LHCN-M2 (cell line): ENCODE measurements at regions not wholly inside any gene's neighbourhood (a gene's known extent, or its start where the extent isn't known, plus 50 kb on each side); places are given as distances from the start of the nearest gene placed in this dataset.
"Not testable (repeated sequence)": the region's sequence is repeated elsewhere in the genome, so short reads cannot be mapped to it uniquely, and the experiment has no call there.

Experiments
- DNase-seq: peaks from one replicate; pipeline ENCODE4 v3.0.0-alpha.2; 2012; ENCODE audit warnings: low read depth

GRCh38 chr6:141504318-141504717 lies 628.4 kb upstream of the GJE1 start:
- not testable (repeated sequence) for DNase-seq

GRCh38 chr6:141501616-141502015 lies 631.1 kb upstream of the GJE1 start:
- DNase-seq: no peak

- DNase-seq: peak; percentile 32
Observed at GRCh38 chr6:141498977-141499376, 633.7 kb upstream of the GJE1 start.

- no peak for DNase-seq
Observed at GRCh38 chr6:141492521-141493284, 640.0 kb upstream of the GJE1 start.

GRCh38 chr6:141491684-141492083 lies 641.0 kb upstream of the GJE1 start:
- DNase-seq: no peak

- DNase-seq: no peak
Observed at GRCh38 chr6:141490982-141491381, 641.7 kb upstream of the GJE1 start.

GRCh38 chr6:141488488-141488887 lies 644.2 kb upstream of the GJE1 start:
- DNase-seq: peak; percentile 44

GRCh38 chr6:141486942-141487341 lies 645.8 kb upstream of the GJE1 start:
- no peak for DNase-seq

- DNase-seq: peak; percentile 45
Observed at GRCh38 chr6:141484711-141485110, 648.0 kb upstream of the GJE1 start.

- peak; percentile 96 for DNase-seq
Observed at GRCh38 chr6:141483598-141484061, 649.1 kb upstream of the GJE1 start.

- peak; percentile 71 for DNase-seq
Observed at GRCh38 chr6:141482796-141483597, 649.7 kb upstream of the GJE1 start.

- DNase-seq: no peak
Observed at GRCh38 chr6:141475259-141475658, 657.5 kb upstream of the GJE1 start.

GRCh38 chr6:141472162-141472928 lies 660.4 kb upstream of the GJE1 start:
- no peak for DNase-seq

- DNase-seq: no peak
Observed at GRCh38 chr6:141470810-141471209, 661.9 kb upstream of the GJE1 start.

- no peak for DNase-seq
Observed at GRCh38 chr6:141467881-141468280, 664.8 kb upstream of the GJE1 start.

- DNase-seq: no peak
Observed at GRCh38 chr6:141467041-141467440, 665.7 kb upstream of the GJE1 start.

GRCh38 chr6:141464896-141465295 lies 667.8 kb upstream of the GJE1 start:
- no peak for DNase-seq

- peak; percentile 95 for DNase-seq
Observed at GRCh38 chr6:141464490-141464889, 668.2 kb upstream of the GJE1 start.

- peak; percentile 82 for DNase-seq
Observed at GRCh38 chr6:141463237-141463977, 669.3 kb upstream of the GJE1 start.

GRCh38 chr6:141460743-141461484 lies 671.8 kb upstream of the GJE1 start:
- DNase-seq: no peak

GRCh38 chr6:141460245-141460644 lies 672.5 kb upstream of the GJE1 start:
- not testable (repeated sequence) for DNase-seq
